Mesendoderm (in vitro differentiated cells): ENCODE measurements at regions not wholly inside any gene's neighbourhood (a gene's known extent, or its start where the extent isn't known, plus 50 kb on each side); places are given as distances from the start of the nearest gene placed in this dataset.

Experiments used
- DNase-seq: peaks from one replicate; pipeline ENCODE4 v3.0.0; 2013
- H2AK5ac ChIP-seq: 2 replicates; pipeline ENCODE4 v1.6.1; 2013; ENCODE audit warnings: low read length, inconsistent platforms
- H2BK120ac ChIP-seq: 2 replicates; pipeline ENCODE4 v1.6.1; 2013; ENCODE audit warnings: low read depth, mild to moderate bottlenecking, low read length, moderate library complexity, mixed read lengths
- H2BK15ac ChIP-seq: replicated peaks from 2 replicates; pipeline ENCODE4 v1.6.1; 2013; ENCODE audit warnings: low read depth, mild to moderate bottlenecking, moderate library complexity
- H2BK5ac ChIP-seq: 2 replicates; pipeline ENCODE4 v1.6.1; 2013; ENCODE audit warnings: low read length, inconsistent platforms
- H3K18ac ChIP-seq: 2 replicates; pipeline ENCODE4 v1.6.1; 2013; ENCODE audit warnings: mild to moderate bottlenecking, low read length, mixed read lengths
- H3K23ac ChIP-seq: one replicate; pipeline ENCODE4 v1.6.1; 2013; ENCODE audit warnings: low read length
- H3K27ac ChIP-seq: 2 replicates; pipeline ENCODE4 v1.5.1; 2013; ENCODE audit warnings: low read depth, mild to moderate bottlenecking, inconsistent platforms, low read length, moderate library complexity
- H3K27me3 ChIP-seq: 2 replicates; pipeline ENCODE4 v1.6.1; 2013; ENCODE audit warnings: low read length, control low read depth, mild to moderate bottlenecking, inconsistent platforms; ENCODE audit not compliant: insufficient read depth, poor library complexity
- H3K36me3 ChIP-seq: 2 replicates; pipeline ENCODE4 v1.6.1; 2013; ENCODE audit warnings: low read length, inconsistent platforms; ENCODE audit not compliant: control insufficient read depth, insufficient read depth
- H3K4ac ChIP-seq: one replicate; pipeline ENCODE4 v1.6.1; 2013; ENCODE audit warnings: low read depth, mild to moderate bottlenecking, low read length, moderate library complexity
- H3K4me1 ChIP-seq: 2 replicates; pipeline ENCODE4 v1.6.1; 2013; ENCODE audit warnings: low read depth, low read length, inconsistent platforms; ENCODE audit not compliant: control insufficient read depth
- H3K4me2 ChIP-seq: 2 replicates; pipeline ENCODE4 v1.6.1; 2013; ENCODE audit warnings: low read length
- H3K4me3 ChIP-seq: 2 replicates; pipeline ENCODE4 v1.5.1; 2013; ENCODE audit warnings: mild to moderate bottlenecking, low read length
- H3K56ac ChIP-seq: one replicate; pipeline ENCODE4 v1.6.1; 2013; ENCODE audit warnings: low read length
- H3K79me1 ChIP-seq: 2 replicates; pipeline ENCODE4 v1.6.1; 2013; ENCODE audit warnings: low read length, inconsistent platforms
- H3K79me2 ChIP-seq: 2 replicates; pipeline ENCODE4 v1.6.1; 2013; ENCODE audit warnings: mild to moderate bottlenecking, low read length; ENCODE audit not compliant: control insufficient read depth, insufficient read depth
- H3K9ac ChIP-seq: 2 replicates; pipeline ENCODE4 v1.6.1; 2013; ENCODE audit warnings: low read length, inconsistent platforms
- H4K5ac ChIP-seq: one replicate; pipeline ENCODE4 v1.6.1; 2013; ENCODE audit warnings: low read length
- H4K8ac ChIP-seq: one replicate; pipeline ENCODE4 v1.6.1; 2013; ENCODE audit warnings: low read depth, mild to moderate bottlenecking, control low read depth, low read length, moderate library complexity
- WGBS: extraction: QIAGEN DNeasy Blood & Tissue Kit; methylation state at CpG from one replicate; pipeline ENCODE4 v1.1.7; 2013; ENCODE audit warnings: low lambda C conversion rate, missing lambda C conversion rate; ENCODE audit not compliant: insufficient coverage; ENCODE audit errors: extremely low coverage; 5-methylcytosine and 5-hydroxymethylcytosine counted together

DNA sequence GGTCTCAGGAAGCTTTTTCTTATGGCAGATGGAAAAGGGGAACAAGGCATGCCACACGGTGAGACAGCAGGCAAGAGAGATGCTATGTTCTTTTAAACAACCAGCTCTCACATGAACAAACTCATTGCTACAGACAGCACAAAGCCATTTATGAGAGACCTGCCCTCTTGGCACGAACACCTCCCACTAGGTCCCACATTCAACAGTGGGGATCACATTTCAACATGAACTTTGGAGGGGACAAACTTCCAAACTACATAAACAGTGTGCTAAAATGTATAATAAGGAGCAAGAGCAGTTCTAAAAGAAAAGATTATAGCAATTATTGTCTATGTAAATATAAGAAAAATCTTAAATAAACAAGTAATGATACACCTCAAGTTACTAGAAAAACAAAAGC lies 391.8 kb upstream of the CPXCR1 start:
- Histone ChIP-seq H3K79me1 (no peaks in the 10 kb centered on the region), H3K4me3 (no peak overlapping the region), H3K9ac (no peak overlapping the region), H2AK5ac (no peak overlapping the region), H3K36me3 (no peaks in the 10 kb centered on the region), H3K56ac (no peak overlapping the region), H3K27ac (no peak overlapping the region), H4K5ac (no peak overlapping the region), H3K23ac (no peak overlapping the region), H3K27me3 (no peaks in the 10 kb centered on the region), H2BK5ac (no peak overlapping the region), H3K4me2 (no peak overlapping the region), H3K4ac (no peak overlapping the region), H3K4me1 (no peaks in the 10 kb centered on the region), H2BK15ac (no peak overlapping the region), H4K8ac (no peak overlapping the region), H3K79me2 (no peaks in the 10 kb centered on the region), H3K18ac (no peak overlapping the region), H2BK120ac (no peak overlapping the region)
- WGBS, result no CpG with 5 or more reads among the region's 2 CpGs
- DNase-seq, result no peak

DNA sequence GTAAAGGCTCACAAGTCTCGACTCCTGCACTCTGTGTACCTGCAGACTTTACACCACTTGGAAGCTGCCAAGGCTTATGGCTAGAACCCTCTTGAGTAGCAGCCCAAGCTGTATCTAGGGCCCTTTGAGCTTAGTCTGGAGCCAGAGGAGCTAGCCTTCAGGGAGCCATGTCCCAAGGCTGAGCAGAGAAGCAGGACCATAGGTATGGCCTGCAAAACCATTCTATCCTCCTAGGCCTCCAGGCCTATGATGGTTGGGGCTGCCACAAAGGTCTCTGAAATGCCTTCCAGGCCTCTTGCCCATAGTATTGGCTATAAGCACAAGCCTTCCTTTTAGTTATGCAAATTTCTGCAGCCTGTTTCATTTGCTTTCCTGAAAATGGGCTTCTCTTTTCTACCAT lies 380.7 kb upstream of the CPXCR1 start:
- Histone ChIP-seq H3K23ac (no peak overlapping the region), H3K27me3 (no peaks in the 10 kb centered on the region), H3K9ac (no peak overlapping the region), H3K18ac (no peak overlapping the region), H3K36me3 (no peaks in the 10 kb centered on the region), H4K8ac (no peak overlapping the region), H3K4me1 (no peaks in the 10 kb centered on the region), H3K4me2 (no peak overlapping the region), H3K4ac (no peak overlapping the region), H2AK5ac (no peak overlapping the region), H2BK5ac (no peak overlapping the region), H3K4me3 (no peak overlapping the region), H3K56ac (no peak overlapping the region), H2BK120ac (no peak overlapping the region), H3K79me2 (no peaks in the 10 kb centered on the region), H4K5ac (no peak overlapping the region), H3K79me1 (no peaks in the 10 kb centered on the region), H2BK15ac (no peak overlapping the region), H3K27ac (no peak overlapping the region)
- DNase-seq, result no peak
- no CpG with 5 or more reads among the region's 1 CpG for WGBS

DNA sequence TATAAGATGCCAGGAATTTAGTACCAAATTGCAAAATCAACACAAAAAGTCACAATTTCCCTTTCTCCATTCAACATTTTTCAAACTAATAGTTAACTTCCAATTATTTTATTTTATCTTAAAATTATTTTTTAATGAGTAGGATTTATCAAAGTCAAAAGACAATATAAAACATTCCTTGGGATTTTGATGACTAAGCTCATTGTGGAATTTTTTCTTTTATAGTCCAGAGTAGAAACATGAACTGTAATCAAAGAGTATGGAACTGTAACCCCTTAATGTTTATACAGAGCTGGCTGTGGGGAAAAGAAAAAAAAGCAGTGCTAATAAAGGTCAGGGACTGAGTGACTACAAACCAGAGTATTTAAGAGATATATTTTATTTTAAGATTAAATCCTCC lies 368.6 kb upstream of the CPXCR1 start:
- H2BK5ac ChIP-seq, result no peak overlapping the region
- no peak overlapping the region for H2BK15ac ChIP-seq
- H3K79me2 ChIP-seq, result no peaks in the 10 kb centered on the region
- H3K4me1 ChIP-seq, result no peaks in the 10 kb centered on the region
- H4K5ac ChIP-seq, result no peak overlapping the region
- DNase-seq, result no peak
- H3K27me3 ChIP-seq, result no peaks in the 10 kb centered on the region
- H3K4me3 ChIP-seq, result no peak overlapping the region
- no peak overlapping the region for H3K27ac ChIP-seq
- H3K9ac ChIP-seq, result no peak overlapping the region
- H3K18ac ChIP-seq, result no peak overlapping the region
- no peak overlapping the region for H3K56ac ChIP-seq
- no peaks in the 10 kb centered on the region for H3K36me3 ChIP-seq
- no peak overlapping the region for H2BK120ac ChIP-seq
- H3K4me2 ChIP-seq, result no peak overlapping the region
- no peak overlapping the region for H3K23ac ChIP-seq
- H4K8ac ChIP-seq, result no peak overlapping the region
- H3K4ac ChIP-seq, result no peak overlapping the region
- H3K79me1 ChIP-seq, result no peaks in the 10 kb centered on the region
- H2AK5ac ChIP-seq, result no peak overlapping the region

DNA sequence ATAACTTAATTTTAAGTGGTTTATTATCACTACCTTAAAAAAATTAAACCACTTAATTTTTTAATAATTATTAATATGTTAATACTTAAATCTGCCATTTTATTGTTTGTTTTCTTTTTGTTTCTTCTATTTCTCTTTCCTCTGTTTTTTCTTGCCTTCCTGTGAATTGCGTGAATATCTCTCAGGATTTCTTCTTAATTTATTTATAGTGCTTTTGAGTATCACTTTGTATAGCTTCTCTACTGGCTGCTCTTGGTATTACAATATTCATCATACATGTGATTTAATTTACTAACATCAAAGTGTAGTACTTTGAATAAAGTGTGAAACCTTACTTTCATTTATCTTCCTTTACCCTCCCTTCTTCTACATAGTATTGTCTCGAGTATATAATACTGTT lies 349.5 kb upstream of the CPXCR1 start:
- Histone ChIP-seq H2BK15ac (no peak overlapping the region), H3K27ac (no peak overlapping the region)
- WGBS, result no CpG with 5 or more reads among the region's 2 CpGs

DNA sequence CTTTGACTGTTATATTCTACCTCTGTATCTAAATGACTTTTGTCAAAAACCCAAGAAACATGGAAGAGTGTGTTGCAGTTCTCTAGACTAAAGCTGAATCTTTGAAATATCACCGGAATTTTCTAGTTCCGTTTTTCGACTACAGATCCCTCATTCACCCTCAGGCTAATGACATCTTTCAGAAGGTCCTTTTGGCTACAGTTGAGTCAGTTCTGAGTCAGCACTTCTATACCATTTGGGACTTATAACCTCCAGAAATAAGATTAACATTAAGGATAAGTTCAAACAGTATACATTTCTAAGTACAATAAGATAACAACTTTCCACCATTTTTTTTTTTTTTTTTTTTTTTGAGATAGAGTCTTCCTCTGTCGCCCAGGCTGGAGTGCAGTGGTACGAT lies 331.0 kb upstream of the CPXCR1 start:
- Histone ChIP-seq H3K4ac (no peak overlapping the region), H3K79me2 (no peaks in the 10 kb centered on the region), H4K8ac (no peak overlapping the region)

More for the DNA sequence above, 349.5 kb upstream of the CPXCR1 start:
- Histone ChIP-seq H3K9ac (no peak overlapping the region), H3K36me3 (no peaks in the 10 kb centered on the region), H3K56ac (no peak overlapping the region), H4K8ac (no peak overlapping the region), H3K23ac (no peak overlapping the region), H3K27me3 (no peaks in the 10 kb centered on the region), H4K5ac (no peak overlapping the region), H3K79me1 (no peaks in the 10 kb centered on the region), H3K4me1 (no peaks in the 10 kb centered on the region), H2BK120ac (no peak overlapping the region), H3K4me2 (no peak overlapping the region), H3K18ac (no peak overlapping the region), H2AK5ac (no peak overlapping the region), H3K4ac (no peak overlapping the region), H3K4me3 (no peak overlapping the region), H3K79me2 (no peaks in the 10 kb centered on the region), H2BK5ac (no peak overlapping the region)
- no peak for DNase-seq

DNA sequence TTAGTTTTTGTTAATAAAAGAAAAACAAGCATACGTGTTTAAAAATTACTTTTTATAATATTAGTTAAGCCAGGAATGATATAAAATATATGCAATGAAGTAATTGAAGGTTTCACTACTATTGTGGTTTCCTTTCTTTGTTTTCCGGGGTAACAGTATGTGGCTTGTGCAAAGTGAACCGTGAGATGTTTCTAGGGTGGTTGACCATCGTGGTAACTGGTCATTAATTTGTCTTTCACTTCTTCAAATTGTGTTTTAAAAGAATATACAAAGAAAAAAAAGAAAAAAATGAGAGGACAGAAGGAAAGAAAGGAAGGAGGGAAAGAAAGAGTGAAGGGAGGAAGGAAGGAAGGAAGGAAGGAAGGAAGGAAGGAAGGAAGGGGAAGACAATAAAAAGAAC lies 330.1 kb upstream of the CPXCR1 start:
- Histone ChIP-seq H3K79me2 (no peaks in the 10 kb centered on the region), H3K4ac (no peak overlapping the region), H2BK5ac (no peak overlapping the region), H3K27ac (no peak overlapping the region), H3K4me1 (no peaks in the 10 kb centered on the region), H2AK5ac (no peak overlapping the region), H3K27me3 (no peaks in the 10 kb centered on the region), H3K36me3 (no peaks in the 10 kb centered on the region), H3K9ac (no peak overlapping the region), H3K4me2 (no peak overlapping the region), H3K18ac (no peak overlapping the region), H3K4me3 (no peak overlapping the region), H4K8ac (no peak overlapping the region), H2BK120ac (no peak overlapping the region), H2BK15ac (no peak overlapping the region), H3K23ac (no peak overlapping the region), H4K5ac (no peak overlapping the region), H3K79me1 (no peaks in the 10 kb centered on the region), H3K56ac (no peak overlapping the region)
- no CpG with 5 or more reads among the region's 4 CpGs for WGBS
- DNase-seq, result no peak

More for the DNA sequence above, 331.0 kb upstream of the CPXCR1 start:
- no peak for DNase-seq
- no peak overlapping the region for H3K27ac ChIP-seq
- no peaks in the 10 kb centered on the region for H3K79me1 ChIP-seq
- H3K4me1 ChIP-seq, result no peaks in the 10 kb centered on the region
- WGBS, result no CpG with 5 or more reads among the region's 5 CpGs
- H3K23ac ChIP-seq, result no peak overlapping the region
- no peak overlapping the region for H2BK15ac ChIP-seq
- no peak overlapping the region for H3K4me2 ChIP-seq
- no peak overlapping the region for H3K56ac ChIP-seq
- no peak overlapping the region for H2BK5ac ChIP-seq
- H2AK5ac ChIP-seq, result no peak overlapping the region
- H3K36me3 ChIP-seq, result no peaks in the 10 kb centered on the region
- H3K9ac ChIP-seq, result no peak overlapping the region
- H2BK120ac ChIP-seq, result no peak overlapping the region
- H3K27me3 ChIP-seq, result no peaks in the 10 kb centered on the region
- no peak overlapping the region for H3K18ac ChIP-seq
- no peak overlapping the region for H4K5ac ChIP-seq
- no peak overlapping the region for H3K4me3 ChIP-seq
